T-helper 1 cell (primary cell): ENCODE measurements at regions not wholly inside any gene's neighbourhood (a gene's known extent, or its start where the extent isn't known, plus 50 kb on each side); places are given as distances from the start of the nearest gene placed in this dataset.
A peak's percentile ranks its signal among the peaks of the same experiment; 100 is the strongest.
"Not testable (repeated sequence)": the region's sequence is repeated elsewhere in the genome, so short reads cannot be mapped to it uniquely, and the experiment has no call there.

Experiments used
- DNase-seq, 5 donors: peaks; one replicate each; pipeline ENCODE4 v3.0.0-alpha.2; 2012 to 2020

GRCh38 chr3:28156599-28156998 is 84.8 kb upstream of the CMC1 start:
- not testable (repeated sequence) for DNase-seq

- peak in 1 of 5 donors; percentile 65 for DNase-seq
Observed at GRCh38 chr3:28171962-28172361, 69.5 kb upstream of the CMC1 start.

GRCh38 chr3:28172748-28173147 is 68.7 kb upstream of the CMC1 start:
- DNase-seq, result no peak

GRCh38 chr3:28173836-28174235 is 67.6 kb upstream of the CMC1 start:
- DNase-seq, result no peak

- DNase-seq, result no peak
Observed at GRCh38 chr3:28186748-28187147, 54.7 kb upstream of the CMC1 start.

- DNase-seq, result no peak
Observed at GRCh38 chr3:28188686-28189085, 52.7 kb upstream of the CMC1 start.

GRCh38 chr3:28191363-28191762 is 50.1 kb upstream of the CMC1 start:
- DNase-seq, result no peak
